Midbrain (tissue), 1 donor: ENCODE measurements at regions not wholly inside any gene's neighbourhood (a gene's known extent, or its start where the extent isn't known, plus 50 kb on each side); places are given as distances from the start of the nearest gene placed in this dataset.

Experiments used
- DNase-seq: peaks from one replicate; lab custom pipeline; 2025; lab: John Stamatoyannopoulos, UW

DNA sequence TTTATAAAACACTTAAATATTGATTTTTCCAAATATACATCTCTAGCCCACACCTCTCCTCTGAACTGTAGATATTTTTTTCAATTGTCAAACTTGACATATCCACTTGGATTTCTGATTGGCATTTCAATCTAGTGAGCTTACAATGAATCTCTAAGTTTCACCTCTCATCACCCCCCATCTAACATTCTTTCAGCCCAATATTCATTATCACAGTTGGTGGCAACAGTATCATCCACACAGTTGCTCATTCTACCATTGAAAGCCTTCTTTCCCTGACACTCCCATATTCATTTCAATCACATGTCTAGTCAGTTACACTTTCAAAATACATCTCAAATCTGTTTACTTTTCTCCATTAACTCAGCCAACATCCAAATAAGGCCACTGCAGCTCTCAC lies 385.2 kb downstream of the PCDH20 start:
- no peak for DNase-seq

DNA sequence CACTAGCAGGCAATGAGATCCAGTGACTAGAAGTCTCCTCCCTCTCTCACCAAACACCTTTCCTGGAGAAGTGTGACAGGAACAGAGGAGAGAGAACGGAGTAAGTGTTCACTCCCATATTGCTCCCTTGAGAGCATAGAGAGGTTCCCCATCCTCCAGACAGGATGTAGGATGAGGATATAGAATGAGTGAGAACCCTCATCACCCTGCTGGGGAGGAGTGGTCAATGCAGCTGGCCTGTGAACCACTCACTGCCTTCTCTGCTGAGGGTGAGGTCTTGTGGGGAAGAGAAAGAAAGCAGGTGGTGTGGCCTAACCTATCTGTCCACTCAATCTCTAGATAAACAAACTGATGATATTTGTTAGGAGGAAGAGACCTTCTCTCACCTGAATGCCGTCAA lies 386.6 kb downstream of the PCDH20 start:
- no peak for DNase-seq

DNA sequence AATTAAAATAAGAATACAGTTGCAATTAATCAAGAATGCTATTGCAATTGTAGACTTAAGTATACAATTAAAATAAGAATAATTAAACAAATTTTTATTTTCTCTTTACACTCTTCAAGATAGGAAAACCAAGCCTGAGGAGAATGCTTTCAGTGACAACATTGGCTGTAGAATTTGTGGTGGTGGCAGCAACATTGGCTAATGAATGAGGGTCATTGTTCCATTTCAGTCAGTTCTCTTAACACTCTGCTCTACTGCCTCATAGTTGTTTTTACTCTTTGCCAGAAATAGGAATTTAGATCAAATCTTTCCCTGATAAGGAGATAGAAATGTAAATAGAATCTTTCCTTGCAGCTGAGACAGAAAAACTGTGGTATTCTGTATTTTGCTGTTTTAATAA lies 391.6 kb downstream of the PCDH20 start:
- peak; percentile 59 for DNase-seq

DNA sequence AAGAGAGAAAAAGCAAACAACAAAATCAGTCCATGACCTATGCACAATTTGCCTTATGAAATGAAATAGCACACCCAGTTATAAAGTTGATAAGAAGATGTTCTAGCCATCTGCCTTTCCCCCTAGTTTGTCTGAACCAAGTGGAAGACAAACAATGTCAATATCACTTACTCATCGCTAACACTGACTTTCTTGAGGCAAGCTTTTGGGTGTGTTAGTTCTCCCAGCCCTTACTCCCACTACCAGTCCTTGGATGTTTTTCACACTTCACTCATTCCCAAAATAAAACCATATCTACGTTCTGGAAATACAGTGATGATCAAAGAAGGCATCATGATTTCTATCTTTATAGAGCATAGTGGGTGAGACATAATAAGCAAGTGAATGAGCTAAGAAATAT lies 393.8 kb downstream of the PCDH20 start:
- DNase-seq, result no peak

DNA sequence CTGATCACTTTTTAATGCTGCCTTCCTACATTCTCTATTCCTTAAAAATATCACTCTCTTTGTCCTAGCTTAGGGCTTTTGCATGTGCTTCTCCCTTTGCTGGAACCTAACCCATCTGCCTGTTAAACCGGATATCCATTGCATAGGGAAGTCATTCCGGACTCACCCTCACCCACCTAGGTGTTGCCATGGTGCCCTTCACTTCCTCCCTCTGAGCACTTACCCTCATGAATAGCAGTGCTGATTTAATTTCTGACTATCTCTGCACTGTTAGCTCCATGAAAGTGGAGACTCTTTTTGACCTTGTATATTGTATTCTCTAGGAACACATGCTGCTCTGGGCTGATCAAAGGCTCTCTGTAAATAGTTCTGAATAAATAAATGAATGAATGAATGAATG lies 401.9 kb downstream of the PCDH20 start:
- no peak for DNase-seq

DNA sequence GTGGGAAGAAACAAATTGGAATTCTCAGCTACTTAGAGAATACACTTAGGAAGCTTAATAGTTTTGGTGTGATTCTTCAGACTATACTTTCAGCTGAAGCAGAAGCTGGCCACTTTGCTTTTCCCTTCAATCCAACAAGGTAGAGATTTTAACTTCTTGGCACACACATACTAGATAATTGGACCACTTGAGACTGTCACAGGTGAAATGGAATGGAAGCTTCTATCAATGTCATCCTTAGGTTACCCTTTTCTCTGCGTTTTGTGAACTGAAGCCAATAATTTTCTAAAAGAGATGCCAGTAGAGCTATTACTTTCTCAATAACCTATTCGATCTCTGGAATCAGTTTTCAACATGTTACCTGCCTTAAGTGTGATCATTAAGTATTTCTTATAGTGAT lies 405.3 kb downstream of the PCDH20 start:
- DNase-seq, result no peak

DNA sequence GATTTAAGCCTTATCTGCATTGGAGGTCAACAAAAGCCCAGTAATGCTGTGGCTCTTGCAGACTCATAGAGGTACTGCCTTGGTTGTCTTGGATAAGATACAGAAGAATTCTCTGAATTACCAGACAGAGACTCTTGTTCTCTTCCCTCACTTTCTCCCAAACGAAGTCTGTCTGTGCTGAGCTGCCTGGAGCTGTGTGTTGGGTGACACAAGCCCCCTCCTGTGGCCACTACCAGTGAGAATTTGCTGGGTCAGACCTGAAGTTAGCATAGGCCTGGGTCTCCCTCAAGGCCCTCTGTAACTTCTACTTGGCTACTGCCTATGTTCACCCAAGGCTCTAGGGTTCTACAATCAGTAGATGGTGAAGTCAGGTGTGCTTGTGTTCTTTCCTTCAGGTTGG lies 413.0 kb downstream of the PCDH20 start:
- no peak for DNase-seq

DNA sequence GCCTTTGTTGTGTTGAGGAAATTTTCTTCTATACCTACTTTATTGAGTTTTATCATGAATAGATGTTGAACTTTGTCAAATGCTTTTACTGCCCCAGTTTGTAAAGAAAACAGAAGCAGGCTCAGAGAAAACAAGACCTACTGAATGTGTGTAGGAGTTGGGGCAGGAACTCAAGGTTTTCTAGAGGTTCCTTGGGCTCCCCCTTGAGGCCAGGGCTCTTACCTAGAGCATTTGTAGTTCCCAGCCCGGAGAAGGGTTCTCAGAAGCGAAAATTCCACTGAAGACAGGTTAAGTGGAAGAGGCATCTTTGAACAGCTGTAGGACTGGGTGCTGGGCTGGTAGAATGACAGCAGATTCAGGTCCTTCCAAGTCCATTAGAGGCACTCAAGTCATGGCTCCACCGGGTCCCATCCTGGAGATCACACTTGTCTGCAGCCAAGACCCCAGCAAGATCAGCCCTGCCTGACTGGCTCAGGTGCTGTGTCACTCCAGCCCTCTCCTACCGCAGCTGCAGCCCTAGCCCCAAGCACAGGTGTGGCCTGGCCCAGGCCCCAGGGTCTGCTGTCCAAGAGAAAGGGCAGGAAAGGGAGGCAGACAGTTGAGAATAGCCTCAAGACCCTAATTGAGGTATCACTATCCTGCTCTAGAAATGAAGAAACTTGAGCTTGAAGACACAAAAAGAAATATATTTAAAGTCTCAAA lies 425.5 kb downstream of the PCDH20 start:
- no peak for DNase-seq

DNA sequence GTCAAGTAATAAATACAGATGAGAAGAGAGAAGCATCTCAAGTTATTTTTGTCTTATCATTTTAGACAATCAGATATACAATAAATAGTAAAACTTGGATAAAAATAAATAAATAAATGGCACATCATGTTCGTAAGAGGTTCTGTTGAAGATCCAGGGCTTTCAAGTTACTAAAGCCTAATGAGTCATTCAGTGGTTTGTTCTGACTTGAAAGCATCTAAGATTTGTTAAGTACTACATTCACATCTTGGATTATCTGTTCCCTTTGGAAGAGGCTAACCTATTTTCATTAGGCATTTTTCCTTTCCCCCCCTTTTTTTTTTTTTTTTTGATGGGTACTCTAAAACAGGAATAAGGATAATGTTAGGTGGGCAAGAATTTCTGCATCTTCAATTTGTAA lies 429.3 kb downstream of the PCDH20 start:
- DNase-seq, result no peak

DNA sequence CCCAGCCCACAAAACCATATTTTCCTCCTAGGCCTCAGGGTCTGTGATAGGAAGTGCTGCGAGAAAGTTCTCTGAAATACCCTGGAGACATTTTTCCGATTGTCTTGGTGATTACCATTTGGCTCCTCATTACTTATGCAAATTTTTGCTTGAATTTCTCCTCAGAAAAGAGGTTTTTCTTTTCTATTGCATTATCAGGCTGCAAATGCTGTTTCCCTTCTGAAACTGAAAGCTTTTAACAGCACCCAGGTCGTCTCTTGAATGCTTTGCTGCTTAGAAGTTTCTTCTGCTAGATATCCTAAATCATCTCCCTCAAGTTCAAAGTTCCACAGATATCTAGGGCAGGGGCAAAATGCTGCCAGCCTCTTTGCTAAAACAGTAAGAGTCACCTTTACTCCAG lies 434.2 kb downstream of the PCDH20 start:
- no peak for DNase-seq

DNA sequence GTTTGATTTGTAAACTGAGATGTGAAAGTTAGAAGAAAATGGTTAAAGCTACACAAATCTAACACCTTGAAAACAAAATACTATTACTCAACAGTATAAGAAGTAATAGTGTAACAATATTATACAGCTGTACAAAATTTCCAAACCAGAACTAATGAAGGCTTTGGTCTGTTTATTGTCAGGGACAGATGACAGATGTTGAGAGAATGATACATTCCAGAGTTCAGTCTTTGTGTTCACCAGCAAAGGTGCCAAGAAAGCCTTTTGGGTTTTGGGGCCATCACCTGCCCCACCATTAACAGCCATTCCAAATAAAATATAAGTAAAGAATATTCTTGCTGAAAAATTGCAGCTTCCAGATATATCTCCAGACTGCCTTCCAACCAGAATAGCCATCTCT lies 439.3 kb downstream of the PCDH20 start:
- no peak for DNase-seq

DNA sequence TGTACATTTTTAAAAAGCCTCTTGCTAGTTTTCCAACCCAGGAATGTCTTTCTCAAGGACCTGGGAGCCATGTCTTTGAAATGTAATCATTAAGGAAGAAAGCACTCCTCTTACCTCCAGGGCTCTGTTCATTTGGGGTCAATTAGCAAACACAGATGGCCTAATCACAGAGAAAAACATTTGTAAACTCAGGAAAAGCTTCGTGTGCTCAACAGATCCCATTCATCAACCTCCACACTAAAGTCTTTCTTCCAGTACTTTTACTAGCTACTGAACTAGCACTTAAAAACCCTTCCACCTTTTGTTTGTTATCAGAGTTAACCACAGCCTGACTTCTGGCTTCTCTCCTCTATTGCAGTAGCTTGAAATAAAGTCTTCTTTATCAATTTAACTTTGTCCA lies 441.4 kb downstream of the PCDH20 start:
- no peak for DNase-seq

DNA sequence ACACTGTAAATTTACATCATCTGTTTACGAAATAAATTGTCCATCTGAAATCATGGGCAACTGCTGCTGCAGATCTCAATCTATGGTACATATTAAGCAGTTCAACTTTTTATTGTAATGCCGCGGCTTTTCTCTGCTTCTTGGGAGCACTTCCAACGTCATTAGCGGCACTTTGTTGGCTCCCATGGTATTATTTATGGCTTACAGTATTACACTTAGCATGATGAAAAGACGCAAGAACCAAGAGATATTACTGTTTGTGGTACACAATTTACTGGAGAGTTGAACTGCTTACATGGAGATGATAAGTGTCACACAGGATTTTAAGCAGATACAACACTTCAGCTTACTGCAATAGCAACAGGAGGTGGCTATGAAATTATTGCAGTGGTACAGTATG lies 442.1 kb downstream of the PCDH20 start:
- DNase-seq, result no peak

DNA sequence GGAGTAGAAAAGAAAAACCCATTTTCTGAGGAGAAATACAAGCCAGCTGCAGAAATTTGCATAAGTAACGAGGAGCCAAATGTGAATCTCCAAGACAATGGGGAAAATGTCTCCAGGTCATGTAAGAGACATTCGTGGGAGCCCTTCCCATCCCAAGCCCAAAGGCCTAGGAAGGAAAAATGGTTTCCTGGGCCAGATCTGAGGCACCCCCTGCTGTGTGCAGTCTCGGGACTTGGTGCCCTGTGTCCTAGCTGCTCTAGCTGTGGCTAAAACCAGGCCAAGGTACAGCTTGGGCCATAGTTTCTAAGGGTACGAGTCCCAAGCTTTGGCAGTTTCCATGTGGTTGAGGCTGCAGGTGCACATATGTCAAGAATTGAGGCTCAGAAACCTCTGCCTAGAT lies 444.9 kb downstream of the PCDH20 start:
- DNase-seq, result no peak

DNA sequence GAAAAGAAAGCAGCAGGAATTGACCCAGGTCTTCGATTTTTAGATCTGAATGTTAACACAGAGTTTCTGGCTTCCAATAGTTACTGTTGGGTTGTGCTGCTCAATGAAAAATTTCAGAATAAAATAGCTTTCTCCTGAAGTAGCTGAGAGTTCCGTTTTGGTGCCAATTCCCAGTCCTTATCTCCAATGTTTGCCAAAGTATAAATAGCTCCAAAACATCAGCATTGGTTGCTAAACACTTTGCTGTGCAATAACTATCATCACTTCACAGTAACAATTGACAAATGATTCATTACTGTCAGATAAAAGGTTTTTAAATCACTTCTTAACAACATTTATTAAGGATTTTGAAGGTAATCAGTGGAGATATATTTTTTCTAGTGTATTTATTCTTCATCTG lies 446.0 kb downstream of the PCDH20 start:
- no peak for DNase-seq

DNA sequence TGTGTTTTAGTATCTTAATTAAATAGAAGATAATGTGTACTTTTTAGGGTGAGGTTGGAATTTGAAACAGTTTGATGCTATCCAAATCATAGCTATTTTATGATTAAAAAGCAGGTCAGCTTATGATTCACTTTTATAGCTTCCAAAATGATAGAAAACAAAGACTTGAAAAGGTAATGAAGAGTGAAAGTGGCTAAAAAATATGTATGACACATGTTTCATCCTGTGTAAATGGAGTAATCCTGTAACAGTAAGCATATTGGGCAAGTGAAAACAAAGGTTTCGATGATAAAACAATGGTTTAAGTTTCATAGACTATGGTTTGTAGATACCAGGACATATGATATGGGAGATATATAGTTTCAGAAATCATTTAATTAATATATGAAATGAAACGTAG lies 456.2 kb downstream of the PCDH20 start:
- no peak for DNase-seq

DNA sequence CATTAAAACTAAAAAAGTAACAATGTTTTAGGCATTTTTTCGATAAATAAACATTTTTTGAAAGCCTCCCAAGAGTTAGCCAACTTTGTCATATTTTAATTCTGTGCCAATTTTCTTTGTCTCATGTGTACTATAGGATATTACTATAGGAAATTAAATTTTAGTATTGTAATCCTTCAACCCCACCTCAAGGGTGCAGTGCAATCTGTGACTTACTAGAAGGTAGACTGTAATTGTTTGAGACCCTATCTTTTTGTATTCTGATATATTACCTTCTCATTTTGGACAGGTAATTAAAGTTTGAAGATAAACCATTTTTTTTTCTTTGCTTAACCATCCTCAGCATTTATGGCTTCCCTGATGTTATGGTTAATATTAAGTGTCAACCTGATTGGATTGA lies 457.8 kb downstream of the PCDH20 start:
- no peak for DNase-seq

DNA sequence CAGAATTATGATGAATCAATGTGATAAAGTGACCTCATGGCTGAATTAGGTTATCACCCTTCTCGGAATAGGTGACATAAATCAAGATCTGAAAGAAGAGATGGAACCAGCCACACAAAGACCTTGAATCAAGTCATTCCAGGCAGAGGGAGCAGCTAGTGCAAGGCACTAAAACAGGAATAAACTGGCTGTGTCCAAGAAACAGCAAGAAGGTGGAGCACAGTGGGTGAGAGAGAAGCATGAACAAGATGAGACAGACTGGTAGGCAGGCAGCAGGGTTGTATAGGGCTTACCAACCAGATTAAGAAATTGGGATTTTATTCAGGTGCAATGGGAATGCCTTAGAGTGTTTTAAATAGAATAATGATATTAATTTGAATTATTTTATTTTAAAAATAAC lies 470.3 kb downstream of the PCDH20 start:
- no peak for DNase-seq

DNA sequence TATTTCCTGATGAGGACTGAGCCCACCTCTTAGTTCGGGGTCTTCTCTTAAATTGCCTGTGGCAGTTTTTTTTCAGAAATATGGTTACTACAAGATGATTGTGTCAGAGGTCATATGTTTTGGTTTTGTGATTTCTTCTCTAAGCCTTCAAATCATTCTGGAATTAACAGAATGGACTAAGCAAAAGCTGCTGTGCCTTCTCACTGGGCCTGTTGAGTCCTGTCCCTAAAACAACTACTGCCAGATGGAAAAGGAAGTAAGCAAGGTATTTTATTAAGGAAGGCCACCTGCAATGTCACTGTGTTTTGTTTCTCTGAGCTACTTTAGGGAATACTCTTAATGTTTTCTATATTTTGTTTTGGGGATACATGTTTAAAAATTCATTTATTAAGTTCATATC lies 470.8 kb downstream of the PCDH20 start:
- no peak for DNase-seq

DNA sequence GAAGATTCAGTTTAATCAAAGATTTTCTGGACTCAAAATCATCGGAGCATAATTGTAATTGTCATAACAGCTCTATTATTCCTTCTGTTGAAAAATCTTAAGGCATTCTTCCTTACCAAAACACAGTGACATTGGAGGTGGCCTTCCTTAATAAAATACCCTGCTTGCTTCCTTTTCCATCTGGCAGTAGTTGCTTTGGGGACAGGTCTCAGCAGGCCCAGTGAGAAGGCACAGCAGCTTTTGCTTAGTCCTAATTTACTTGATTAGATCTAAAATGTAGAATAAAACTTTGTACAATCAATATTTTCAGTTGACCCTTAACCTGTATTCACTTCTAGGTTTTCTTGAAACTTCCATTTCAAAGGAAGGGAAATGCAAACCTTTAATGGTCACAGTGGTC lies 471.6 kb downstream of the PCDH20 start:
- DNase-seq, result no peak

DNA sequence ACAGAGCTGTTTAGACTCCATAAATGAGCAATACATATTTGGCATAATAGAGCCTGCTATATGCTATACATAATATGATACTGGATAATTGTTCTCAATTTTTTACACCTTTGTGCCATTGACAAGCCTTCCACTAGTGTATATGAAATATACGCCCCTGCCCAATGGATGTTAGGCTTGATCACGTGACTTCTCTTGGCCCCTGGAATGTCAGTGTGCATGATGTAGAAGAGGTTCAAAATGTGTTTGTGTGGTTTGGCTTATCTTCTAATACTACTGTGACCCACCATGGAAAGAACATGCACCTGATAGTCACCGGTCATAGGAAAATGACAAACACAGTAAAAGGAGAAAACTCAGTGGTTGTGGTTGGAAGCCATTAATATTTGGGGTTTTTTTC lies 479.4 kb downstream of the PCDH20 start:
- DNase-seq, result no peak

DNA sequence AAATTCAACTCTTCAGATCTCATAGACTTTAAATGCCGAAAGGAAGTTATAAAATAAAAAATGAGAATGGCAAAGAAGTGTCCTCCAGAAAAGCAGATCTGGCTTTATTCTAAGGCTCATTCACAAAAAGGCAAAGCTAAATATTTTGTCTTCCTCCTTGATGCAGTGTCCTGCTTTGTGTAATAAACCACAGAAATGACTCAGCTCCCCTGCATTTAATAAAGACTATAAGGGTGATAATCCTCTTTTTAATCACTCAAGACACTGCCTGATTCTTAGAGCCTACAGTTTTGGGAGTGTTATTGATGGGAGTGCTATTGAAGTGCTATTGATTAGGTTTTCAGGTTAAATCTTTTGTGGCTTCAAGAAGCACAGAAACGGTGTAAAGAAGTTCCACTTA lies 482.0 kb downstream of the PCDH20 start:
- DNase-seq, result no peak

DNA sequence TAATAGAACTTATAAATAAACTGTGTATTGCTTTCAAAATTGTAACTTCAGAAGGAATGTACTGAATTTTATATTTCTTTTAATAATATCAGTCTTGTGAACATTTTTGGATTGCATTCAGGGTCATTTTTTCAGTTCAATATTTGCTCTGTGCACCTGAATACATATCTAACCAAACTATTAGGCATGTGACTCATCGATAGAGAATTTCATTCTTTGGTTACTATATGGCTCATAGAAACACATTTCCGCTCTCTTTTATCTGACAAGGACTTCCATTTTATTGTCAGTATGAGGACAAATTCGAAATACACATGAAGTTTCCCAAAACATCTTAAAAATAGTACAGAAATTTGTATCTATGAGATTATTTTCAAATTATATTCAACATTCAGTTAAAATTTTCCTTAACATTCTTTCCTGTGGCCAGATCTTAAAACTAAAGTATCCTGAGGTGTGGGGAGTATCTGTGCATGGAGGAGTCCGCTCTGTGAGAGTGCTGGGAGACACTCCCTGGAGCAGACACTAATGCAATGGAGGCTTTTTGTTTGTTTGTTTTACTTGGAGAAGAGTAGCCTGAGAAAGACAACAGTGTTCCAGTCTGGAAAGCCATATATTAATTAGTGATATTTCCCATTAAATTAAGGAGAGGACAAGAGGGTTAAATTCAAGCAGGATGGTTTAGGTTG lies 483.6 kb downstream of the PCDH20 start:
- DNase-seq, result no peak

DNA sequence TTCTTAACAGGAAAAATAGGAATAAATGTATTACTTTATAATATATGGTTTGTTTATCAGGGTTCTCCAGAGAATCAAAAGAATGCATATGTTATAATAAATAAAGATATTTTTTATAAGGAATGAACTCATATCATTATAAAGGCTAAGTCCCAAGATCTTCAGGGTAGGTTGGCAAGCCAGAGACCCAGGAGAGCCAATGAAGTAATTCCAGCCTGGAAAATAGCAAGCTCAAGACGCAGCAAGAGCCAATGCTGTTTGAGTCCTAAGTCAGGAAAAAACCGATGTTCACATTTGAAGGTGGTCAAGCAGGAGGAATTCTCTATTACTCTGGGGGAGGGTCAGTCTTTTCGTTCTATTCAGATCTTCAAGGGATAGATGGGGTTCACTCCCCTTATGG lies 490.0 kb downstream of the PCDH20 start:
- DNase-seq, result no peak
